ENCODE measurements at regions not wholly inside any gene's neighbourhood (a gene's known extent, or its start where the extent isn't known, plus 50 kb on each side); places are given as distances from the start of the nearest gene placed in this dataset.
A peak's percentile ranks its signal among the peaks of the same experiment; 100 is the strongest.

DNA sequence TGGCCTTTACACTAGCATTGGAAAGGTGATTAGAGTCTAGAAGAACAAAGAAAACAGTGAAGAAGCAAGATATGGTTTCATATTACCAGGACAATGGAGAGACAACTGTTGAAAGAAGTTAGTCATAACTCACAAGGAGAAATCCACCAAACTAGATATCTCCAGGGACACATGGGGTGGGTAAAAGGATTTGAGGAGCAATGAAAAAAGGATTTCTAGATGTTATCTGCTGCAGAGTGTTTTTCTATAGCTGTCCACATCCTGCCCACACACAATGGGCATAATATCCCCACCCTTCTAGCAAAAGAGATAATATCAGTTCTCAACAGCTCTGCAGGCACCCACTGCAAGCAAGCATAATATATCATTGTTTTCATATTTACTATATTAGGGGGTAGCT, 303.1 kb downstream of the HAO1 start:
- H3K4me1 ChIP-seq (ENCODE audit: control insufficient read depth in 2 of 3, insufficient read depth in 2 of 3, low read depth in 1 of 3, low read length in 3 of 3), result no peaks in the 10 kb centered on the region
- no peak overlapping the region for H3K27ac ChIP-seq (ENCODE audit: low read depth in 2 of 2, low read length in 2 of 2)
- no peaks in the 10 kb centered on the region for H3K36me3 ChIP-seq (ENCODE audit: control insufficient read depth in 2 of 3, insufficient read depth in 3 of 3, low read length in 3 of 3)
- no peak overlapping the region for H3K4me3 ChIP-seq (ENCODE audit: low read length in 3 of 3)
- H3K9me3 ChIP-seq (ENCODE audit: control insufficient read depth in 2 of 3, insufficient read depth in 1 of 3, low read length in 3 of 3), result no peaks in the 10 kb centered on the region
- intact Hi-C loops (cut with DNase I), result no loop called here
- DNase-seq (no peak), FAIRE-seq (no peak)
- H3K27me3 ChIP-seq (ENCODE audit: control insufficient read depth, insufficient read depth, low read length), result no peaks in the 10 kb centered on the region
- H3K9ac ChIP-seq (ENCODE audit: low read length in 3 of 3), result no peak overlapping the region
- TF ChIP-seq, protein P1, sequence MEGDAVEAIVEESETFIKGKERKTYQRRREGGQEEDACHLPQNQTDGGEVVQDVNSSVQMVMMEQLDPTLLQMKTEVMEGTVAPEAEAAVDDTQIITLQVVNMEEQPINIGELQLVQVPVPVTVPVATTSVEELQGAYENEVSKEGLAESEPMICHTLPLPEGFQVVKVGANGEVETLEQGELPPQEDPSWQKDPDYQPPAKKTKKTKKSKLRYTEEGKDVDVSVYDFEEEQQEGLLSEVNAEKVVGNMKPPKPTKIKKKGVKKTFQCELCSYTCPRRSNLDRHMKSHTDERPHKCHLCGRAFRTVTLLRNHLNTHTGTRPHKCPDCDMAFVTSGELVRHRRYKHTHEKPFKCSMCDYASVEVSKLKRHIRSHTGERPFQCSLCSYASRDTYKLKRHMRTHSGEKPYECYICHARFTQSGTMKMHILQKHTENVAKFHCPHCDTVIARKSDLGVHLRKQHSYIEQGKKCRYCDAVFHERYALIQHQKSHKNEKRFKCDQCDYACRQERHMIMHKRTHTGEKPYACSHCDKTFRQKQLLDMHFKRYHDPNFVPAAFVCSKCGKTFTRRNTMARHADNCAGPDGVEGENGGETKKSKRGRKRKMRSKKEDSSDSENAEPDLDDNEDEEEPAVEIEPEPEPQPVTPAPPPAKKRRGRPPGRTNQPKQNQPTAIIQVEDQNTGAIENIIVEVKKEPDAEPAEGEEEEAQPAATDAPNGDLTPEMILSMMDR (IDR thresholded peaks at IDR 0.05; ENCODE audit: borderline replicate concordance, extremely low read depth, insufficient read depth), result no peak

DNA sequence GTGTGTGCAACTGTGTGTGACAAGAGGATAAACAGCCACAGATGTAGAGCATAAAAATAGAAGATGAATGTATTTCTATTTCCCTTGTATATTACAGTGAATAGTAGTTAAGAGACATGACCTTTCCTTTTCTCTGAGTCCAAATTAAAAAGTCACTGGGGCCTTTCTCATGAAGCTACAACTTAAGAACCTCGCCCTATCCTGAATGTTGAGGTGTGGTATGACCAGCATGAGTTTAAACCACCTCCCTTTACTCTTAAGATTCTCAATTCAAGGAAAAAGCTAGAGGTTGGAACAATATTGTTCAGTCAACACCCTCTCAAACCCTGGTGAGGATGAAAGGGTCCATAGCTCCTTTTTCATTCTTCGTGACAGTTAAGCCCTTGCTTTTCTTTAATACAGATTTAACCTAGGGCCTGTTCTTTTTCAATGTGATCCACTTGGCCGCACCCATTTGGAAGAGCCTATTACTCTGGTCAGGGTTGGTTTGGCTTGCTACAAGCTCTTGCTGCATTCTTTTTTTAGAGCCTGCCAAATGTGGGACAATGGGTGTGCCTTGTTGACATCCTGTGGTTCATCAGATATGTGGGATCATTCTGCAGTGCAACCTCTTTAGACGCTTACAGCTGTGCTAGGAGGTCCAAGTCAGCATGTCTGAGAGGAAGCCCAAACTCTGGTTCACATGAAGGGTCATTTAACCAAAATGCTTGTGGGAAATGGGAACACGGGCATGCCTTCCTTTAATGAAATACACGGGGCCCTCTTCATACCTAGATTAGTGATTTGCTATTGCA, 290.0 kb downstream of the HAO1 start:
- TF ChIP-seq, protein P1 (IDR thresholded peaks at IDR 0.05; ENCODE audit: borderline replicate concordance, extremely low read depth, insufficient read depth), result no peak
- Histone ChIP-seq H3K27ac (ENCODE audit: low read depth in 2 of 2, low read length in 2 of 2) (no peak overlapping the region), H3K36me3 (ENCODE audit: control insufficient read depth in 2 of 3, insufficient read depth in 3 of 3, low read length in 3 of 3) (no peaks in the 10 kb centered on the region), H3K4me1 (ENCODE audit: control insufficient read depth in 2 of 3, insufficient read depth in 2 of 3, low read depth in 1 of 3, low read length in 3 of 3) (no peaks in the 10 kb centered on the region), H3K9ac (ENCODE audit: low read length in 3 of 3) (no peak overlapping the region), H3K4me3 (ENCODE audit: low read length in 3 of 3) (no peak overlapping the region), H3K9me3 (ENCODE audit: control insufficient read depth in 2 of 3, insufficient read depth in 1 of 3, low read length in 3 of 3) (no peaks in the 10 kb centered on the region), H3K27me3 (ENCODE audit: control insufficient read depth, insufficient read depth, low read length) (no peaks in the 10 kb centered on the region)
- no peak for FAIRE-seq
- DNase-seq, result peak in 1 of 5 donors; percentile 9
- intact Hi-C loops (cut with DNase I), result no loop called here

DNA sequence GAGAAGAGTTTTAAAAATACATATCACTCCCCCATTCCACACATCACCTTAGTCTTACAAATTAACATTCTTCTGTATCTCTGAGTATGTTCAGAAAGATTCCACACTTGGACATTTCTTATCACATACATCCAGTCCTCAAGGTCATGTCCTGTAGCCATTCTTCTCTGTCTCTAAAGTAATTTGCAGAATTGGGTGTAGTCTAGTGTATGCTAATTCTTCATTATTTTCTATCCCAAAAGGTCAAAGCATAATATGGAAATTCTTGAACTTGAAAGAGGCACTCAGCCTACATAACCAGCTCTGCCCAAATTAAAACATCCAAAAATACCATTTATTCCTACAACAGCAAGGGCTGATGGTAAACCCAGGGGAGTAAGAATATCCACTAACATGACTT, 286.0 kb downstream of the HAO1 start:
- intact Hi-C loops (cut with DNase I), result no loop called here
- Histone ChIP-seq H3K9me3 (ENCODE audit: control insufficient read depth in 2 of 3, insufficient read depth in 1 of 3, low read length in 3 of 3) (no peaks in the 10 kb centered on the region), H3K36me3 (ENCODE audit: control insufficient read depth in 2 of 3, insufficient read depth in 3 of 3, low read length in 3 of 3) (no peaks in the 10 kb centered on the region), H3K9ac (ENCODE audit: low read length in 3 of 3) (no peak overlapping the region), H3K4me1 (ENCODE audit: control insufficient read depth in 2 of 3, insufficient read depth in 2 of 3, low read depth in 1 of 3, low read length in 3 of 3) (no peaks in the 10 kb centered on the region), H3K4me3 (ENCODE audit: low read length in 3 of 3) (no peak overlapping the region), H3K27ac (ENCODE audit: low read depth in 2 of 2, low read length in 2 of 2) (no peak overlapping the region), H3K27me3 (ENCODE audit: control insufficient read depth, insufficient read depth, low read length) (no peaks in the 10 kb centered on the region)
- FAIRE-seq (no peak), DNase-seq (peak in 1 of 5 donors; percentile 11)
- TF ChIP-seq, protein P1 (IDR thresholded peaks at IDR 0.05; ENCODE audit: borderline replicate concordance, extremely low read depth, insufficient read depth), result no peak
